ENCODE measurements at regions not wholly inside any gene's neighbourhood (a gene's known extent, or its start where the extent isn't known, plus 50 kb on each side); places are given as distances from the start of the nearest gene placed in this dataset.

GRCh38 chr21:35753308-35753707, 307.0 kb downstream of the SETD4 start:
- no peak for TF ChIP-seq FOXM1 (IDR thresholded peaks at IDR 0.05; ENCODE audit: borderline replicate concordance, low read depth)
- TF ChIP-seq TCF12 (IDR thresholded peaks at IDR 0.05; ENCODE audit: low read depth): no peak
- no peak for TF ChIP-seq CEBPB (IDR thresholded peaks at IDR 0.05)
- no peak for TF ChIP-seq TAF1 (IDR thresholded peaks at IDR 0.05; ENCODE audit: low read depth)
- TF ChIP-seq RAD21 (IDR thresholded peaks at IDR 0.05; ENCODE audit: low read depth): no peak
- no peak for TF ChIP-seq NFIC (IDR thresholded peaks at IDR 0.05)
- TF ChIP-seq USF1 (IDR thresholded peaks at IDR 0.05): no peak
- TF ChIP-seq REST (IDR thresholded peaks at IDR 0.05; ENCODE audit: low read depth): no peak
- no peak for TF ChIP-seq MAX (IDR thresholded peaks at IDR 0.05)
- TF ChIP-seq YY1 (IDR thresholded peaks at IDR 0.05; ENCODE audit: low read depth): no peak
- no peak for TF ChIP-seq EP300 (IDR thresholded peaks at IDR 0.05; ENCODE audit: borderline replicate concordance)
- no peak for TF ChIP-seq EGR1 (IDR thresholded peaks at IDR 0.05)
- no peak for TF ChIP-seq CREB1 (IDR thresholded peaks at IDR 0.05; ENCODE audit: low read depth)
- TF ChIP-seq ZBTB7A (IDR thresholded peaks at IDR 0.05; ENCODE audit: low read depth): no peak
- TF ChIP-seq TEAD4 (IDR thresholded peaks at IDR 0.05): no peak

- TF ChIP-seq FOXM1 (IDR thresholded peaks at IDR 0.05; ENCODE audit: borderline replicate concordance, low read depth) (no peak), ZBTB7A (IDR thresholded peaks at IDR 0.05; ENCODE audit: low read depth) (no peak), CREB1 (IDR thresholded peaks at IDR 0.05; ENCODE audit: low read depth) (no peak), CEBPB (IDR thresholded peaks at IDR 0.05) (no peak)
Observed at GRCh38 chr21:35751171-35751570, 309.2 kb downstream of the SETD4 start.

GRCh38 chr21:35749904-35750303, 310.4 kb downstream of the SETD4 start:
- TF ChIP-seq ZBTB7A (IDR thresholded peaks at IDR 0.05; ENCODE audit: low read depth) (no peak), REST (IDR thresholded peaks at IDR 0.05; ENCODE audit: low read depth) (no peak)

GRCh38 chr21:35748678-35749314, 311.5 kb downstream of the SETD4 start:
- TF ChIP-seq MAX (IDR thresholded peaks at IDR 0.05) (no peak), NFIC (IDR thresholded peaks at IDR 0.05) (no peak), CREB1 (IDR thresholded peaks at IDR 0.05; ENCODE audit: low read depth) (no peak), YY1 (IDR thresholded peaks at IDR 0.05; ENCODE audit: low read depth) (no peak)

GRCh38 chr21:35743571-35743970, 316.8 kb downstream of the SETD4 start:
- TF ChIP-seq USF1 (IDR thresholded peaks at IDR 0.05) (no peak), EGR1 (IDR thresholded peaks at IDR 0.05) (no peak)

- TF ChIP-seq CEBPB (IDR thresholded peaks at IDR 0.05): no peak
- no peak for TF ChIP-seq MAX (IDR thresholded peaks at IDR 0.05)
- no peak for TF ChIP-seq TEAD4 (IDR thresholded peaks at IDR 0.05)
- TF ChIP-seq REST (IDR thresholded peaks at IDR 0.05; ENCODE audit: low read depth): no peak
- TF ChIP-seq FOXM1 (IDR thresholded peaks at IDR 0.05; ENCODE audit: borderline replicate concordance, low read depth): no peak
- no peak for TF ChIP-seq CREB1 (IDR thresholded peaks at IDR 0.05; ENCODE audit: low read depth)
- TF ChIP-seq EP300 (IDR thresholded peaks at IDR 0.05; ENCODE audit: borderline replicate concordance): no peak
- no peak for TF ChIP-seq RAD21 (IDR thresholded peaks at IDR 0.05; ENCODE audit: low read depth)
- no peak for TF ChIP-seq EGR1 (IDR thresholded peaks at IDR 0.05)
- no peak for TF ChIP-seq TAF1 (IDR thresholded peaks at IDR 0.05; ENCODE audit: low read depth)
- TF ChIP-seq TCF12 (IDR thresholded peaks at IDR 0.05; ENCODE audit: low read depth): no peak
- TF ChIP-seq NFIC (IDR thresholded peaks at IDR 0.05): no peak
- no peak for TF ChIP-seq YY1 (IDR thresholded peaks at IDR 0.05; ENCODE audit: low read depth)
- TF ChIP-seq USF1 (IDR thresholded peaks at IDR 0.05): no peak
- no peak for TF ChIP-seq ZBTB7A (IDR thresholded peaks at IDR 0.05; ENCODE audit: low read depth)
Observed at GRCh38 chr21:35738347-35738961, 321.9 kb downstream of the SETD4 start.

Data from Ishikawa (cell line).